ENCODE measurements at regions not wholly inside any gene's neighbourhood (a gene's known extent, or its start where the extent isn't known, plus 50 kb on each side); places are given as distances from the start of the nearest gene placed in this dataset.
A peak's percentile ranks its signal among the peaks of the same experiment; 100 is the strongest.
"Not testable (repeated sequence)": the region's sequence is repeated elsewhere in the genome, so short reads cannot be mapped to it uniquely, and the experiment has no call there.

- not testable (repeated sequence) for DNase-seq (ENCODE audit: extremely low read depth in 1 of 11, low read depth in 9 of 11, low spot score in 4 of 11)
Observed at GRCh38 chr2:167558272-167558991, 670.2 kb downstream of the XIRP2 start.

- no peak for DNase-seq (ENCODE audit: extremely low read depth in 1 of 11, low read depth in 9 of 11, low spot score in 4 of 11)
Observed at GRCh38 chr2:167555098-167555720, 666.9 kb downstream of the XIRP2 start.

- DNase-seq (ENCODE audit: extremely low read depth in 1 of 11, low read depth in 9 of 11, low spot score in 4 of 11): no peak
Observed at GRCh38 chr2:167553635-167554034, 665.4 kb downstream of the XIRP2 start.

GRCh38 chr2:167551416-167551815 is 663.1 kb downstream of the XIRP2 start:
- DNase-seq (ENCODE audit: extremely low read depth in 1 of 11, low read depth in 9 of 11, low spot score in 4 of 11): no peak

- DNase-seq (ENCODE audit: extremely low read depth in 1 of 11, low read depth in 9 of 11, low spot score in 4 of 11): no peak
Observed at GRCh38 chr2:167550448-167550847, 662.2 kb downstream of the XIRP2 start.

- DNase-seq (ENCODE audit: extremely low read depth in 1 of 11, low read depth in 9 of 11, low spot score in 4 of 11): no peak
Observed at GRCh38 chr2:167548396-167548795, 660.1 kb downstream of the XIRP2 start.

GRCh38 chr2:167544602-167545001 is 656.3 kb downstream of the XIRP2 start:
- DNase-seq (ENCODE audit: extremely low read depth in 1 of 11, low read depth in 9 of 11, low spot score in 4 of 11): no peak

- no peak for DNase-seq (ENCODE audit: extremely low read depth in 1 of 11, low read depth in 9 of 11, low spot score in 4 of 11)
Observed at GRCh38 chr2:167543721-167544120, 655.4 kb downstream of the XIRP2 start.

- no peak for DNase-seq (ENCODE audit: extremely low read depth in 1 of 11, low read depth in 9 of 11, low spot score in 4 of 11)
Observed at GRCh38 chr2:167537743-167538142, 649.5 kb downstream of the XIRP2 start.

GRCh38 chr2:167534443-167534842 is 646.2 kb downstream of the XIRP2 start:
- DNase-seq (ENCODE audit: extremely low read depth in 1 of 11, low read depth in 9 of 11, low spot score in 4 of 11): no peak

GRCh38 chr2:167524786-167525185 is 636.5 kb downstream of the XIRP2 start:
- DNase-seq (ENCODE audit: extremely low read depth in 1 of 11, low read depth in 9 of 11, low spot score in 4 of 11): no peak

GRCh38 chr2:167510071-167510759 is 621.9 kb downstream of the XIRP2 start:
- DNase-seq (ENCODE audit: extremely low read depth in 1 of 11, low read depth in 9 of 11, low spot score in 4 of 11): no peak

GRCh38 chr2:167509586-167509985 is 621.3 kb downstream of the XIRP2 start:
- DNase-seq (ENCODE audit: extremely low read depth in 1 of 11, low read depth in 9 of 11, low spot score in 4 of 11): peak in 8 of 11 donors; percentile 7 to 38 (median 20)

- no peak for DNase-seq (ENCODE audit: extremely low read depth in 1 of 11, low read depth in 9 of 11, low spot score in 4 of 11)
Observed at GRCh38 chr2:167508709-167509108, 620.4 kb downstream of the XIRP2 start.

GRCh38 chr2:167506395-167506794 is 618.1 kb downstream of the XIRP2 start:
- no peak for DNase-seq (ENCODE audit: extremely low read depth in 1 of 11, low read depth in 9 of 11, low spot score in 4 of 11)

GRCh38 chr2:167504695-167505094 is 616.4 kb downstream of the XIRP2 start:
- no peak for DNase-seq (ENCODE audit: extremely low read depth in 1 of 11, low read depth in 9 of 11, low spot score in 4 of 11)

- no peak for DNase-seq (ENCODE audit: extremely low read depth in 1 of 11, low read depth in 9 of 11, low spot score in 4 of 11)
Observed at GRCh38 chr2:167504061-167504460, 615.8 kb downstream of the XIRP2 start.

GRCh38 chr2:167501618-167502017 is 613.3 kb downstream of the XIRP2 start:
- DNase-seq (ENCODE audit: extremely low read depth in 1 of 11, low read depth in 9 of 11, low spot score in 4 of 11): no peak

GRCh38 chr2:167493862-167494261 is 605.6 kb downstream of the XIRP2 start:
- no peak for DNase-seq (ENCODE audit: extremely low read depth in 1 of 11, low read depth in 9 of 11, low spot score in 4 of 11)

- no peak for DNase-seq (ENCODE audit: extremely low read depth in 1 of 11, low read depth in 9 of 11, low spot score in 4 of 11)
Observed at GRCh38 chr2:167492486-167492885, 604.2 kb downstream of the XIRP2 start.
